ENCODE measurements at regions not wholly inside any gene's neighbourhood (a gene's known extent, or its start where the extent isn't known, plus 50 kb on each side); places are given as distances from the start of the nearest gene placed in this dataset.

DNA sequence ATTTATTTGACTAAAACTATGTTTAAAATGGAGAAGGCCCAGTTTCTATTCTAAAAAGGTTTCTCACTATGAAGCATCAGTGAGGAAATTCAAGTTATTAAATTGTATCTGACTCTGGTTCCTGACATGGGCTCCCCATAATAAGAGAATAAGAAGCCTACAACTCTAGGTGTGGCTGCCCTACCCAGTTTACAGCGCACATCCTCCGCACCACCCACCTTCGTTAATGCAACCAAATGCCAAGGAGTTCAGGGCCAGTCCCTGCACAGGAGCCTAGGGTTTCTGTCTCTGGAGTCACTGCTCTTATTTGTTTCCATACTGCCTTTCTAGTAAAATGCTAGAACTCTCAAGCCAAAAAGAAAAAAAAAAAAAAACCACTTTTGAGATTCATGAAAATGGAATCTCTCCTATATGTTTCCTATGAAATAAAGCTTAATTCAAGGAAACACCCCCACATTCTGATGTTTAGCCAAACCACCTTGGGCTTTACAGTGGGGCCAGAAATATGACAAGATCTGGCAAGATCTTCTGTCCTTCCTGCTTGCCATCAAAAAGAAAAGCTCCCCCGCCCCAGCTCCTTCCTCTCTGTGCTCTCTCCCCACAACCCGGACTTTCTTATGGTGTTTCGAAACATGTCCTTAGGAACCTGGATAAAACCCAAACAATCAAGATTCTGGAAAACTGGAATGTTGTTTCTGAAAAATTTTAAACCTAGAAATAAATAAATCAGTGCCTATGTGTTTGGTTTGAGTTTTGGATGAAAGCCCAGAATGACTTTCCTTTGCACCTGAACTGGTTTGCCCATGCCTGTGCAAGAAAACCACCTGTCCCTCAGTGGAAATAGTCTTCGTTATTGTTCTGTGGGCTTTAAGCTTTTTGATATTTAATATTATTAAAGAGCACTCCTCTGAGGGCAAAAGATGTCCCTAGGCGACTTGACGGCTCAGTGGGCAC, 136.7 kb downstream of the SP3 start:
- TF ChIP-seq GATAD2A (CRISPR knock-in tag; IDR thresholded peaks at IDR 0.05) = no peak
- TF ChIP-seq MAX (IDR thresholded peaks at IDR 0.05) = no peak
- TF ChIP-seq YY1 (IDR thresholded peaks at IDR 0.05; ENCODE audit: insufficient read depth, insufficient replicate concordance, low read depth, low read length) = no peak
- TF ChIP-seq JUND (CRISPR knock-in tag; IDR thresholded peaks at IDR 0.05) = no peak
- TF ChIP-seq ZNF350 (CRISPR knock-in tag; IDR thresholded peaks at IDR 0.05; ENCODE audit: borderline replicate concordance, low read depth) = no peak
- TF ChIP-seq XBP1 (CRISPR knock-in tag; IDR thresholded peaks at IDR 0.05) = no peak
- TF ChIP-seq PRDM10 (CRISPR knock-in tag; IDR thresholded peaks at IDR 0.05; ENCODE audit: low read depth) = no peak
- TF ChIP-seq EP300 (IDR thresholded peaks at IDR 0.05; ENCODE audit: low read depth in 2 of 2, low read length in 2 of 2) = no peak
- TF ChIP-seq EP300 (CRISPR knock-in tag; IDR thresholded peaks at IDR 0.05; ENCODE audit: borderline replicate concordance) = no peak
- no peak for TF ChIP-seq ZNF24 (IDR thresholded peaks at IDR 0.05)
- TF ChIP-seq GABPA (IDR thresholded peaks at IDR 0.05; ENCODE audit: low read depth, low read length) = no peak
- no peak for TF ChIP-seq GABPA (CRISPR knock-in tag; IDR thresholded peaks at IDR 0.05; ENCODE audit: low read depth)
- TF ChIP-seq CTCF (CRISPR knock-in tag; IDR thresholded peaks at IDR 0.05) = no peak
- TF ChIP-seq TOPORS (CRISPR knock-in tag; IDR thresholded peaks at IDR 0.05) = no peak

All from HepG2 (cell line).